OCI-LY7 (cell line): ENCODE measurements at regions not wholly inside any gene's neighbourhood (a gene's known extent, or its start where the extent isn't known, plus 50 kb on each side); places are given as distances from the start of the nearest gene placed in this dataset.

ENCODE experiments used
- BruUV-seq: library from RNA; stranded (reverse); fragments of 400-500 nt; replicated peaks from 2 replicates; lab custom pipeline; 2021; lab: Mats Ljungman, UMichigan
- CTCF ChIA-PET: fragments of 300-600 bp; sonication (Branson Sonifier 250); formaldehyde crosslinking; loops from one replicate; lab custom pipeline; 2022; ENCODE audit warnings: antibody characterized with exemption; ENCODE audit not compliant: unreplicated experiment; lab: Charles Lee
- POLR2A ChIA-PET: fragments of 300-600 bp; sonication (Branson Sonifier 250); formaldehyde crosslinking; loops from one replicate; lab custom pipeline; 2022; ENCODE audit warnings: antibody characterized with exemption; lab: Charles Lee
- DNase-seq: peaks from one replicate; pipeline ENCODE4 v3.0.0-alpha.2; 2015; ENCODE audit warnings: low spot score
- H2AFZ ChIP-seq: fragments of 200-600 bp; sonication (generic), shearing (Covaris generic); 2 replicates; pipeline ENCODE4 v1.6.1; 2014; ENCODE audit warnings: mild to moderate bottlenecking, antibody characterized with exemption, low read length, moderate library complexity
- H3K27ac ChIP-seq: fragments of 200-600 bp; sonication (generic); 2 replicates; pipeline ENCODE4 v1.5.1; 2014; ENCODE audit warnings: mixed run types, low read depth, mild to moderate bottlenecking, moderate library complexity, low read length, inconsistent platforms; ENCODE audit not compliant: poor library complexity, severe bottlenecking
- H3K36me3 ChIP-seq: fragments of 200-600 bp; sonication (generic); 2 replicates; pipeline ENCODE4 v1.6.1; 2014; ENCODE audit warnings: mild to moderate bottlenecking, antibody characterized with exemption, low read length, moderate library complexity, mixed read lengths; ENCODE audit not compliant: insufficient read depth
- H3K4me1 ChIP-seq: fragments of 200-600 bp; sonication (generic); 2 replicates; pipeline ENCODE4 v1.5.1; 2014; ENCODE audit warnings: mild to moderate bottlenecking, low read length; ENCODE audit not compliant: insufficient read depth, poor library complexity, severe bottlenecking
- H3K4me2 ChIP-seq: fragments of 200-600 bp; sonication (generic); 2 replicates; pipeline ENCODE4 v1.6.1; 2014; ENCODE audit warnings: mild to moderate bottlenecking, low read length
- H3K4me3 ChIP-seq: fragments of 200-600 bp; sonication (generic); 2 replicates; pipeline ENCODE4 v1.5.1; 2014; ENCODE audit warnings: mild to moderate bottlenecking, low read depth, low read length; ENCODE audit not compliant: poor library complexity, severe bottlenecking
- H3K79me2 ChIP-seq: fragments of 200-600 bp; sonication (generic); 2 replicates; pipeline ENCODE4 v1.6.1; 2016; ENCODE audit warnings: low read depth, mild to moderate bottlenecking, low read length, moderate library complexity, mixed read lengths; ENCODE audit not compliant: insufficient read depth
- H3K9me2 ChIP-seq: fragments of 200-600 bp; sonication (generic); 2 replicates; pipeline ENCODE4 v1.6.1; 2016; ENCODE audit warnings: mild to moderate bottlenecking, low read length, mixed read lengths; ENCODE audit not compliant: insufficient read depth
- H3K9me3 ChIP-seq: fragments of 200-600 bp; sonication (generic); 2 replicates; pipeline ENCODE4 v1.6.1; 2014; ENCODE audit warnings: mild to moderate bottlenecking, mixed run types, low read length, mixed read lengths
- H4K20me1 ChIP-seq: fragments of 200-600 bp; sonication (generic); 2 replicates; pipeline ENCODE4 v1.6.1; 2014; ENCODE audit warnings: mild to moderate bottlenecking, antibody characterized with exemption, low read length, moderate library complexity, mixed read lengths; ENCODE audit not compliant: insufficient read depth
- EZH2phosphoT487 ChIP-seq: fragments of 200-600 bp; sonication (generic); IDR thresholded peaks from 2 replicates; pipeline ENCODE4 v1.6.1; 2018; ENCODE audit warnings: low read depth, borderline replicate concordance, mild to moderate bottlenecking, mixed run types, antibody characterized with exemption, low read length, moderate library complexity, mixed read lengths
- intact Hi-C: fragments of 100-400 bp; cut with micrococcal nuclease; formaldehyde crosslinking; loops from one replicate; pipeline ENCODE4 v1.10.0; 2022; ENCODE audit not compliant: unreplicated experiment
- TF ChIP-seq, protein P1 (sequence below): fragments of 200-600 bp; sonication (generic); conservative IDR thresholded peaks from 2 replicates; pipeline ENCODE4 v1.5.1; 2014; ENCODE audit warnings: mild to moderate bottlenecking, antibody characterized with exemption, low read length, moderate library complexity, mixed read lengths

DNA sequence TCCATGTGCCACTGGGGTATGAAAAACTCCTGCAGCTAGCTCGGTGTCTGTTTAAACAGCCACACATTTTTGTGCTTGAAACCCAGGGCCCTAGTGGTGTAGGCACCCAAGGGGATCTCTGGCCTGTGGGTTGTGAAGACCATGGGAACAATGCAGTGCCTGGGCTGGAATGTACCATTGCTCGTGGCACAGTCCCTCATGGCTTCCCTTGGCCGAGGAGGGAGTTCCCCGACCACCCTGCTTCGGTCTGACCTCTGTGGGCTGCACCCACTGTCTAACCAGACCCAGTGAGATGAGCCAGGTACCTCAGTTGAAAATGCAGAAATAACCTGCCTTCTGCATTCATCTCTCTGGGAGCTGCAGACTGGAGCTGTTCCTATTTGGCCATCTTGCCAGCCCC lies 214.0 kb downstream of the TRPC6 start:
- ChIA-PET POLR2A (no interaction called here), CTCF (no interaction called here)
- no peak overlapping the region for H3K4me2 ChIP-seq
- no peaks in the 10 kb centered on the region for H3K9me3 ChIP-seq
- H3K4me1 ChIP-seq = no peaks in the 10 kb centered on the region
- DNase-seq = no peak
- H3K79me2 ChIP-seq = no peaks in the 10 kb centered on the region
- no TSS peak for BruUV-seq
- no peak overlapping the region for H3K27ac ChIP-seq
- no peaks in the 10 kb centered on the region for H3K36me3 ChIP-seq
- TF ChIP-seq, protein P1, sequence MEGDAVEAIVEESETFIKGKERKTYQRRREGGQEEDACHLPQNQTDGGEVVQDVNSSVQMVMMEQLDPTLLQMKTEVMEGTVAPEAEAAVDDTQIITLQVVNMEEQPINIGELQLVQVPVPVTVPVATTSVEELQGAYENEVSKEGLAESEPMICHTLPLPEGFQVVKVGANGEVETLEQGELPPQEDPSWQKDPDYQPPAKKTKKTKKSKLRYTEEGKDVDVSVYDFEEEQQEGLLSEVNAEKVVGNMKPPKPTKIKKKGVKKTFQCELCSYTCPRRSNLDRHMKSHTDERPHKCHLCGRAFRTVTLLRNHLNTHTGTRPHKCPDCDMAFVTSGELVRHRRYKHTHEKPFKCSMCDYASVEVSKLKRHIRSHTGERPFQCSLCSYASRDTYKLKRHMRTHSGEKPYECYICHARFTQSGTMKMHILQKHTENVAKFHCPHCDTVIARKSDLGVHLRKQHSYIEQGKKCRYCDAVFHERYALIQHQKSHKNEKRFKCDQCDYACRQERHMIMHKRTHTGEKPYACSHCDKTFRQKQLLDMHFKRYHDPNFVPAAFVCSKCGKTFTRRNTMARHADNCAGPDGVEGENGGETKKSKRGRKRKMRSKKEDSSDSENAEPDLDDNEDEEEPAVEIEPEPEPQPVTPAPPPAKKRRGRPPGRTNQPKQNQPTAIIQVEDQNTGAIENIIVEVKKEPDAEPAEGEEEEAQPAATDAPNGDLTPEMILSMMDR = no peak
- TF ChIP-seq EZH2phosphoT487 = no peak
- no peak overlapping the region for H2AFZ ChIP-seq
- intact Hi-C loops = no loop called here
- H3K9me2 ChIP-seq = no peaks in the 10 kb centered on the region
- no peak overlapping the region for H3K4me3 ChIP-seq
- no peaks in the 10 kb centered on the region for H4K20me1 ChIP-seq

DNA sequence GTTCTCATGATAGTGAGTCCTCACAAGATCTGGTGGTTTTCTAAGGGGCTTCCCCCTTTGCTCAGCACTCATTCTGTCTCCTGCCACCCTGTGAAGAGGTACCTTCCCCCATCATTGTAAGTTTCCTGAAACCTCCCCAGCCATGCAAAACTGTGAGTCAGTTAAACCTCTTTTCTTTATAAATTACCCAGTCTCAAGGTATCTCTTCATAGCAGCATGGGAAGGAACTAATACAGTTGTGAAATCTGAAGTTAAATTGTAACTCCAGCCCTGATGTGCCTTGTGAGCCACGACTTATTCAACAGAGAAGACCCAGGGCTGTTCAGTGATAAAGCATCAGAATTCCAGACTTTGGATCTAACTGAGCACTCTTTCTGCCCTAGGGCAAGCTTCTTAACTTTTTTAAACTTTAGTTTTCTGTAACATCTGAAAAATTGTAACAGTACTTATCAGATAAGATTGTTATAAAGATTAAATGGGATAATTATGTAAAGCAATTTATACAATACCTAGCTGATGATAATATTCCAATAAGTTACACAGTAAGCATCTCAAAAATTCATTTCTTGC lies 220.0 kb downstream of the TRPC6 start:
- ChIA-PET POLR2A (no interaction called here), CTCF (no interaction called here)
- DNase-seq = no peak
- no peak overlapping the region for H2AFZ ChIP-seq
- no peak for TF ChIP-seq EZH2phosphoT487
- TF ChIP-seq, protein P1 = no peak
- H3K4me3 ChIP-seq = no peak overlapping the region
- H4K20me1 ChIP-seq = no peaks in the 10 kb centered on the region
- H3K9me3 ChIP-seq = no peaks in the 10 kb centered on the region
- no TSS peak for BruUV-seq
- no peaks in the 10 kb centered on the region for H3K4me1 ChIP-seq
- no peaks in the 10 kb centered on the region for H3K79me2 ChIP-seq
- H3K27ac ChIP-seq = no peak overlapping the region
- no peaks in the 10 kb centered on the region for H3K36me3 ChIP-seq
- no peaks in the 10 kb centered on the region for H3K9me2 ChIP-seq
- intact Hi-C loops = no loop called here
- no peak overlapping the region for H3K4me2 ChIP-seq

DNA sequence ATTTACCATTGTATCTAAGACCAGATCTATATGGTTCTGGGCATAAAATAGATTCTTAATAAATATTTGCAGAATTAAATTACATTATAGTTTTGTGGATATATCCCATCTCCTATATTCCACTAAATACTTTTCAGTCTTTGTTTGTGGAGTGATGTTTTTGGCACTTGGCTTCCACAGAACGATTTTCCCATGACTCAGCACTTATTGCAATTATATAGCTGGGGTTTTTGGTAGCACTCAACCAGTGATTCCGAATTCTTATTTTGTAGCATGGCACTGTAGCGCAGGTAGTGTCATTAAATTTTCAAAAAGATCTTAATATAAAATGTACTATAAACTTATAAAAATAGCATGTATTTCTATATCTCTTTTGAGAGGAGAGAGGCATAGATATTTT lies 221.2 kb downstream of the TRPC6 start:
- TF ChIP-seq, protein P1 = no peak
- TF ChIP-seq EZH2phosphoT487 = no peak
- H3K27ac ChIP-seq = no peak overlapping the region
- no peak overlapping the region for H3K4me2 ChIP-seq
- no peak overlapping the region for H3K4me3 ChIP-seq
- ChIA-PET POLR2A (no interaction called here), CTCF (no interaction called here)
- H4K20me1 ChIP-seq = no peaks in the 10 kb centered on the region
- no peaks in the 10 kb centered on the region for H3K79me2 ChIP-seq
- no peaks in the 10 kb centered on the region for H3K9me2 ChIP-seq
- intact Hi-C loops = no loop called here
- no peaks in the 10 kb centered on the region for H3K4me1 ChIP-seq
- no peaks in the 10 kb centered on the region for H3K9me3 ChIP-seq
- no peak overlapping the region for H2AFZ ChIP-seq
- DNase-seq = no peak
- no TSS peak for BruUV-seq
- no peaks in the 10 kb centered on the region for H3K36me3 ChIP-seq
